ENCODE measurements at regions not wholly inside any gene's neighbourhood (a gene's known extent, or its start where the extent isn't known, plus 50 kb on each side); places are given as distances from the start of the nearest gene placed in this dataset.

DNA sequence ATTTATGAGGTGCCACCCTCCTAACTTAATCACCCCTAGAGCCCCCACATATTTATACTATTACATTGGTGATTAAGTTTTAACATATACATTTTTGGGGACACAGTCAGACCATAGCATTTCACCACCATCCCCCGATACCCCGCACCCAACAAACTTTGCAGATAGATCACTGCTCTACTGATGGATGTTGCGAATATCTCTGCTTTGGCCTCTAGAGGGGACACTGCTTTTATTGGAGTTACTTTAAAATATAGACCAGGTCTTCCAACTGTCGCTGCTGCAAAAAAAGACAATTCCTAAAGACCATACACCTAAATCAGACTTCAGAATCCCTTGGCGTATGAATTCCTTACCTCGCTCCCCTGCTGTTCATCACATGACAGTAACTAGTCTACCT, 115.8 kb upstream of the FSHR start:
- H3K9me3 ChIP-seq = no peaks in the 10 kb centered on the region
- DNase-seq (no peak), ATAC-seq (no peak)
- intact Hi-C loops (cut with DNase I) = no loop called here
- no peak for TF ChIP-seq CTCF (IDR thresholded peaks at IDR 0.05)
- no peak overlapping the region for H3K4me3 ChIP-seq
- H3K36me3 ChIP-seq = no peaks in the 10 kb centered on the region
- H3K4me1 ChIP-seq = no peaks in the 10 kb centered on the region
- H3K27me3 ChIP-seq = no peaks in the 10 kb centered on the region
- H3K27ac ChIP-seq = no peak overlapping the region

- no peaks in the 10 kb centered on the region for H3K27me3 ChIP-seq
- peak overlapping the region; percentile 27 for H3K27ac ChIP-seq
- no peak for DNase-seq
- H3K4me3 ChIP-seq = no peak overlapping the region
- intact Hi-C loops (cut with DNase I) = no loop called here
- H3K9me3 ChIP-seq = no peaks in the 10 kb centered on the region
- H3K4me1 ChIP-seq = no peaks in the 10 kb centered on the region
- no peak for TF ChIP-seq CTCF (IDR thresholded peaks at IDR 0.05)
- no peak for ATAC-seq
- H3K36me3 ChIP-seq = no peaks in the 10 kb centered on the region
Observed at GRCh38 chr2:49265471-49265870, 111.2 kb upstream of the FSHR start.

DNA sequence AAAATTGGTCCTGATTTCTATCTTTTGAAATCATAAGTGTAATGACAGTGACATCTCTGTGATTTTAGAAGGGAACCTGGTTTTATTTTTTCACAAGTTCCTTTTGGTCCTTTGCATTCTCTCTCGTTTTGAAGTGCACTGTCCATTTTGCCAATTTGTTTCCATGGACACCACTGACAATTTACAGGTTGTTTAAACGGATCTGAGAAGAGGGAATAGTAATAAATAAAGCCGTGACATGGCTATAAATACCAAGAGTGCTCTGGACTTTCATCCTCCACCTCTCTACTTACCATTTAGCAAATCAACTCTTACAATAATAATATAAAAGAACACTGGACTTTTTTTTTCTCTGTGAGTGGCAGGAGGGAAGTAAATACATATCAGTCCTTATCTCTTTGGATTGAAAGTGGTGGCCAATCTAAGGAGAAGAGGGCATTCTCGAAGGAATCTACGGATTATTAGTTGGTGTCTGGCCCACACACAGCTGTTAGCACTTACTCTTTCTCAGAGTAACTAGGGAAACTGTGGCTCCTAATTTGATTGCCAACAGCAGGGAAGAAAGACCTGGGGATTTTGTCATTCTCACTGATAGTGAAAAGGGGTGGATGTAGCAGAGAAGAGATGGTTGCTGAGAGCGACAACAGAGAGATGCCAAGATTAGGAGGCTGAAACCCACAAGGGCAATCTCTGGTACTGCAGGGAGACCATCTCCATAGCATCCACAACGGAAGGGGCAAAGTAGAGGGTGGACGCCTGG, 108.7 kb upstream of the FSHR start:
- H3K27me3 ChIP-seq = no peaks in the 10 kb centered on the region
- H3K9me3 ChIP-seq = no peaks in the 10 kb centered on the region
- H3K4me1 ChIP-seq = no peaks in the 10 kb centered on the region
- no peak overlapping the region for H3K4me3 ChIP-seq
- DNase-seq = no peak
- no peak overlapping the region for H3K27ac ChIP-seq
- no peak for TF ChIP-seq CTCF (IDR thresholded peaks at IDR 0.05)
- intact Hi-C loops (cut with DNase I) = no loop called here
- no peaks in the 10 kb centered on the region for H3K36me3 ChIP-seq
- no peak for ATAC-seq

DNA sequence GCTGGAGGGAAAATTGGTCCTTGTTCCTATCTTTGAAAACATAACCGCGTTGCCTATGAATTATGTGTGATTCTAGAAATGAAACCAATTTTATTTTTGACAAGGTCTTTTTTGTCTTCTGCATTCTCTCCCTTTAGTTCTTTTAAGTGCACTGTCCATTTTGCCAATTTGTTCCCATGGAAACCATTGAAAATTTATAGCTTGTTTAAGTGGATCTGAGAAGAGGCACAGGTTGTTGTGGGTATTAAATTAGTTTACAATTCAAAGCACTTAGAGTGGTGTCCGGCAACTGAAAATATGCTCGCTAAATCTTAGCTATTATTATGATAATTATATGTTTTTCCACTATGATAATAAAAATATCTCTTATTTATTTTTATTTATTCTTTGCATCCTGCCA, 107.5 kb upstream of the FSHR start:
- Histone ChIP-seq H3K36me3 (no peaks in the 10 kb centered on the region), H3K4me3 (no peak overlapping the region), H3K27me3 (no peaks in the 10 kb centered on the region), H3K4me1 (no peaks in the 10 kb centered on the region), H3K9me3 (no peaks in the 10 kb centered on the region), H3K27ac (no peak overlapping the region)
- ATAC-seq (no peak), DNase-seq (no peak)
- no peak for TF ChIP-seq CTCF (IDR thresholded peaks at IDR 0.05)
- intact Hi-C loops (cut with DNase I) = no loop called here

- Histone ChIP-seq H3K4me1 (no peaks in the 10 kb centered on the region), H3K9me3 (no peaks in the 10 kb centered on the region), H3K4me3 (no peak overlapping the region), H3K27me3 (no peaks in the 10 kb centered on the region), H3K36me3 (no peaks in the 10 kb centered on the region), H3K27ac (no peak overlapping the region)
- TF ChIP-seq CTCF (IDR thresholded peaks at IDR 0.05) = no peak
- DNase-seq (no peak), ATAC-seq (no peak)
- intact Hi-C loops (cut with DNase I) = no loop called here
Observed at GRCh38 chr2:49260979-49261538, 106.7 kb upstream of the FSHR start.

Measured in upper lobe of right lung (tissue), 1 donor.